ENCODE measurements at regions not wholly inside any gene's neighbourhood (a gene's known extent, or its start where the extent isn't known, plus 50 kb on each side); places are given as distances from the start of the nearest gene placed in this dataset.

DNA sequence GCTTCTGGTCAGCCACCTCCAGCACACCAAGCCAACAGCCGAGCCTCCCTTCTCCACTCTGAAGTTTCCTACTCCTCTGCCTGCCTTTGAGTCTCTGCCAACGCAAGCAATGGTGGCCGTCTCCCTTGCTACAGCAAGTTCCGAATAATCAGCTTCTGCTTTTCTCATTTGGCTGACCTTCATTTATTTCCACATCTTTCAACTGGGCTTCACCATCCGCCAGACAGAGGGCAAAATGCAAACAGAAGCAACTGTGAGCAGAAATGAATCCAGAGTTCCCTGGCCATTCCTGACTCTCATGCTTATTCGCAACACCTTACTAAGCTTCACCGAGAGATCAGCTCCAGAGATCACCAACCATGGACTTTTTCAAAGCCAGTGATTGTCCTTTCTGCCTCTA, 621.0 kb downstream of the NPHP4 start:
- H3K27ac Mint-ChIP-seq (ENCODE audit: unreplicated experiment): no peak overlapping the region
- TF ChIP-seq, protein P1, sequence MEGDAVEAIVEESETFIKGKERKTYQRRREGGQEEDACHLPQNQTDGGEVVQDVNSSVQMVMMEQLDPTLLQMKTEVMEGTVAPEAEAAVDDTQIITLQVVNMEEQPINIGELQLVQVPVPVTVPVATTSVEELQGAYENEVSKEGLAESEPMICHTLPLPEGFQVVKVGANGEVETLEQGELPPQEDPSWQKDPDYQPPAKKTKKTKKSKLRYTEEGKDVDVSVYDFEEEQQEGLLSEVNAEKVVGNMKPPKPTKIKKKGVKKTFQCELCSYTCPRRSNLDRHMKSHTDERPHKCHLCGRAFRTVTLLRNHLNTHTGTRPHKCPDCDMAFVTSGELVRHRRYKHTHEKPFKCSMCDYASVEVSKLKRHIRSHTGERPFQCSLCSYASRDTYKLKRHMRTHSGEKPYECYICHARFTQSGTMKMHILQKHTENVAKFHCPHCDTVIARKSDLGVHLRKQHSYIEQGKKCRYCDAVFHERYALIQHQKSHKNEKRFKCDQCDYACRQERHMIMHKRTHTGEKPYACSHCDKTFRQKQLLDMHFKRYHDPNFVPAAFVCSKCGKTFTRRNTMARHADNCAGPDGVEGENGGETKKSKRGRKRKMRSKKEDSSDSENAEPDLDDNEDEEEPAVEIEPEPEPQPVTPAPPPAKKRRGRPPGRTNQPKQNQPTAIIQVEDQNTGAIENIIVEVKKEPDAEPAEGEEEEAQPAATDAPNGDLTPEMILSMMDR (IDR thresholded peaks at IDR 0.05; ENCODE audit: insufficient read depth in 1 of 2, low read depth in 1 of 2, low read length in 1 of 2, severe bottlenecking in 1 of 2, unreplicated experiment in 1 of 2): no peak
- intact Hi-C loops (cut with micrococcal nuclease; ENCODE audit: unreplicated experiment): no loop called here
- H3K27me3 Mint-ChIP-seq (ENCODE audit: insufficient read depth, unreplicated experiment): no peaks in the 10 kb centered on the region
- H3K9me3 ChIP-seq: no peaks in the 10 kb centered on the region; the same call in 1 of the 2 replicates
- no peaks in the 10 kb centered on the region for H3K36me3 ChIP-seq (ENCODE audit: control insufficient read depth, insufficient read depth, low read length)
- CTCF ChIA-PET: no interaction called here
- H3K27me3 ChIP-seq (replicated peaks; ENCODE audit: control insufficient read depth, insufficient read depth, low read length): no peaks in the 10 kb centered on the region
- no peaks in the 10 kb centered on the region for H3K4me1 Mint-ChIP-seq (ENCODE audit: low read depth, unreplicated experiment)
- no TSS peak for BruUV-seq (replicated peaks)
- no peaks in the 10 kb centered on the region for H3K36me3 Mint-ChIP-seq (ENCODE audit: insufficient read depth, unreplicated experiment)
- peaks cover 17% of the 10 kb centered on the region for H3K9me3 Mint-ChIP-seq (ENCODE audit: unreplicated experiment)
- DNase-seq: no peak
- POLR2A ChIA-PET: no interaction called here
- no peaks in the 10 kb centered on the region for H3K4me1 ChIP-seq
- H3K4me3 ChIP-seq (ENCODE audit: low read depth, low read length): no peak overlapping the region
- no peak overlapping the region for H3K4me3 Mint-ChIP-seq (ENCODE audit: unreplicated experiment)

DNA sequence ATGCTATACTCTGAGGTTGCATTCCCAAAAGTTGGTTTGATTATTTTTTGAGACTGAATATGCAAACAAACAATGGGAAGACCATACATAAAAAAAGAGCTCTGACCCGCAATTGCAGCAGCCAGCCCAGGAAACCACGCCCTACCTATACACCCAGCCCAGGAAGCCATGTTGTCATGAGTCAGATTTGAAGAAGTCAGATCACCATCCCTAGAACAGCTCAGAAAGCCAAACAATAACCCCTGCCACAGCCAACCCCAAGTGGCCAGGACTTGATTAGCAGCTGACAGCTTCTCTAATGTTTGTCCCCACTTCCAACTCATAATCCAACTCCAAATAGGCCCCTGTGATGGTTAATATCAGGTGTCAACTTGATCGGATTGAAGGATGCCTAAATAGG, 621.9 kb downstream of the NPHP4 start:
- intact Hi-C loops (cut with micrococcal nuclease; ENCODE audit: unreplicated experiment): no loop called here
- Mint-ChIP-seq H3K27ac (ENCODE audit: unreplicated experiment) (no peak overlapping the region), H3K27me3 (ENCODE audit: insufficient read depth, unreplicated experiment) (no peaks in the 10 kb centered on the region), H3K4me1 (ENCODE audit: low read depth, unreplicated experiment) (no peaks in the 10 kb centered on the region), H3K4me3 (ENCODE audit: unreplicated experiment) (no peak overlapping the region), H3K9me3 (ENCODE audit: unreplicated experiment) (peaks cover 25% of the 10 kb centered on the region), H3K36me3 (ENCODE audit: insufficient read depth, unreplicated experiment) (no peaks in the 10 kb centered on the region)
- Histone ChIP-seq H3K27me3 (replicated peaks; ENCODE audit: control insufficient read depth, insufficient read depth, low read length) (no peaks in the 10 kb centered on the region), H3K4me1 (no peaks in the 10 kb centered on the region), H3K9me3 (no peaks in the 10 kb centered on the region; the same call in 1 of the 2 replicates), H3K4me3 (ENCODE audit: low read depth, low read length) (no peak overlapping the region), H3K36me3 (ENCODE audit: control insufficient read depth, insufficient read depth, low read length) (no peaks in the 10 kb centered on the region)
- BruUV-seq (replicated peaks): no TSS peak
- CTCF ChIA-PET: no interaction called here
- DNase-seq: no peak
- TF ChIP-seq, protein P1 (IDR thresholded peaks at IDR 0.05; ENCODE audit: insufficient read depth in 1 of 2, low read depth in 1 of 2, low read length in 1 of 2, severe bottlenecking in 1 of 2, unreplicated experiment in 1 of 2): no peak
- POLR2A ChIA-PET: no interaction called here

DNA sequence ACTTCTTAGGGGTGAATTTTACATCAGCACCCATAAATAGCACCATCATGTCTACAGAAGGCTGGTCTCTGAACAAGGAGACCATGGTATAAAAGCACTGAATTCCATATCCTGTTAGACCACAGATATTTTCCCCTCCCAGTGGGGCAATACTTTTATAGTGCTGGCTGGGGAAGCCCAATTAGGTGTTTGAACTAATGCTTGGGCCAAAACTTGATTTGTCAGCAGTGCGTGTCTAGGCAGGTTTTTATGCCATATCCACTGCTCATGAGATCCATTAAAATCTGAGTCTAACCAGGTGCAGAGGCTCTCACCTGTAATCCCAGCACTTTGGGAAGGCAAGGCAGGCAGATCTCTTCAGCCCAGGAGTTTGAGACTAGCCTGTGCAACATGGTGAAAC, 623.0 kb downstream of the NPHP4 start:
- no TSS peak for BruUV-seq (replicated peaks)
- H3K27ac Mint-ChIP-seq (ENCODE audit: unreplicated experiment): no peak overlapping the region
- H3K4me1 ChIP-seq: no peaks in the 10 kb centered on the region

More for the DNA sequence above, 623.0 kb downstream of the NPHP4 start:
- Histone ChIP-seq H3K4me3 (ENCODE audit: low read depth, low read length) (no peak overlapping the region), H3K9me3 (no peaks in the 10 kb centered on the region; the same call in 1 of the 2 replicates), H3K27me3 (replicated peaks; ENCODE audit: control insufficient read depth, insufficient read depth, low read length) (no peaks in the 10 kb centered on the region), H3K36me3 (ENCODE audit: control insufficient read depth, insufficient read depth, low read length) (no peaks in the 10 kb centered on the region)
- H3K36me3 Mint-ChIP-seq (ENCODE audit: insufficient read depth, unreplicated experiment): no peaks in the 10 kb centered on the region
- TF ChIP-seq, protein P1 (IDR thresholded peaks at IDR 0.05; ENCODE audit: insufficient read depth in 1 of 2, low read depth in 1 of 2, low read length in 1 of 2, severe bottlenecking in 1 of 2, unreplicated experiment in 1 of 2): no peak
- H3K9me3 Mint-ChIP-seq (ENCODE audit: unreplicated experiment): peaks cover 25% of the 10 kb centered on the region
- POLR2A ChIA-PET: no interaction called here
- CTCF ChIA-PET: no interaction called here
- intact Hi-C loops (cut with micrococcal nuclease; ENCODE audit: unreplicated experiment): no loop called here
- no peak for DNase-seq
- H3K27me3 Mint-ChIP-seq (ENCODE audit: insufficient read depth, unreplicated experiment): no peaks in the 10 kb centered on the region
- H3K4me1 Mint-ChIP-seq (ENCODE audit: low read depth, unreplicated experiment): no peaks in the 10 kb centered on the region
- H3K4me3 Mint-ChIP-seq (ENCODE audit: unreplicated experiment): no peak overlapping the region

Measured in Caco-2 (cell line).